ENCODE measurements at regions not wholly inside any gene's neighbourhood (a gene's known extent, or its start where the extent isn't known, plus 50 kb on each side); places are given as distances from the start of the nearest gene placed in this dataset.
A peak's percentile ranks its signal among the peaks of the same experiment; 100 is the strongest.
"Not testable (repeated sequence)": the region's sequence is repeated elsewhere in the genome, so short reads cannot be mapped to it uniquely, and the experiment has no call there.

GRCh38 chrX:41009850-41010846, 75.1 kb upstream of the USP9X start:
- peak; percentile 49 for DNase-seq

GRCh38 chrX:41014776-41015360, 70.4 kb upstream of the USP9X start:
- DNase-seq, result no peak

- not testable (repeated sequence) for DNase-seq
These were observed 67.5 kb upstream of the USP9X start for GRCh38 chrX:41017785-41018184.

- not testable (repeated sequence) for DNase-seq
These were observed 66.7 kb upstream of the USP9X start for GRCh38 chrX:41018391-41019040.

GRCh38 chrX:41019041-41019392, 66.2 kb upstream of the USP9X start:
- DNase-seq, result no peak

GRCh38 chrX:41022566-41022965, 62.7 kb upstream of the USP9X start:
- DNase-seq, result no peak

- DNase-seq, result no peak
These were observed 62.1 kb upstream of the USP9X start for GRCh38 chrX:41023098-41023497.

GRCh38 chrX:41024335-41024734, 60.9 kb upstream of the USP9X start:
- DNase-seq, result not testable (repeated sequence)

GRCh38 chrX:41024755-41025154, 60.5 kb upstream of the USP9X start:
- DNase-seq, result no peak

GRCh38 chrX:41025926-41026701, 59.1 kb upstream of the USP9X start:
- no peak for DNase-seq

GRCh38 chrX:41026702-41027078, 58.6 kb upstream of the USP9X start:
- no peak for DNase-seq

- no peak for DNase-seq
These were observed 55.9 kb upstream of the USP9X start for GRCh38 chrX:41029332-41029731.

- DNase-seq, result no peak
These were observed 53.8 kb upstream of the USP9X start for GRCh38 chrX:41031256-41031967.

GRCh38 chrX:41033299-41033698, 51.9 kb upstream of the USP9X start:
- no peak for DNase-seq

GRCh38 chrX:41034902-41035301, 50.3 kb upstream of the USP9X start:
- DNase-seq, result not testable (repeated sequence)
